AG10803 (cell line): ENCODE measurements at regions not wholly inside any gene's neighbourhood (a gene's known extent, or its start where the extent isn't known, plus 50 kb on each side); places are given as distances from the start of the nearest gene placed in this dataset.
"Not testable (repeated sequence)": the region's sequence is repeated elsewhere in the genome, so short reads cannot be mapped to it uniquely, and the experiment has no call there.

Source experiments
- DNase-seq: peaks from one replicate; pipeline ENCODE4 v3.0.0; 2010; ENCODE audit warnings: low read depth
- H3K4me3 ChIP-seq: 2 replicates; pipeline ENCODE4 v1.5.1; 2011; ENCODE audit warnings: mild to moderate bottlenecking, low read length, control low read depth
- TF ChIP-seq, protein P1 (sequence below): conservative IDR thresholded peaks from 2 replicates; pipeline ENCODE4 v1.5.1; 2011; ENCODE audit warnings: mild to moderate bottlenecking, low read length, control low read depth, inconsistent platforms

DNA sequence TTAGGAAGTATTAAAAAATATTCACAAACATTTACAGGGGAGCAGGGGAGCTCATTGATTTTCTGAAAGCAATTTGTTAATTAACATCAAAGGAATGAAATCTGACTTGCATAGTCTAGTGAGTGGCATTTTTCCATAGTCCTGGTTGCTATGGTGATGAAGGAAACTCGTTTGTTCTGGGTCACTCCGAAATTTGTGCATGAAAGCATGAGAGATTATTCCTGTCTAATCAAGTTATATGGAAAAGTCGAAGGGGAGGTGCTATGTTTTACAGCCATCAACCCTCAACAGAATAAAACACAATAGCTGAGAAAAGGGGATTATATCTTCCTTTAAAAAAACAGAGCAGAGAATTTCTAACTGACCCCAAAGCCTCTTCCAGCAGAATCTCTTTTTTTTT is 1495.7 kb upstream of the WWC1 start:
- H3K4me3 ChIP-seq = no peak overlapping the region
- no peak for DNase-seq
- TF ChIP-seq, protein P1, sequence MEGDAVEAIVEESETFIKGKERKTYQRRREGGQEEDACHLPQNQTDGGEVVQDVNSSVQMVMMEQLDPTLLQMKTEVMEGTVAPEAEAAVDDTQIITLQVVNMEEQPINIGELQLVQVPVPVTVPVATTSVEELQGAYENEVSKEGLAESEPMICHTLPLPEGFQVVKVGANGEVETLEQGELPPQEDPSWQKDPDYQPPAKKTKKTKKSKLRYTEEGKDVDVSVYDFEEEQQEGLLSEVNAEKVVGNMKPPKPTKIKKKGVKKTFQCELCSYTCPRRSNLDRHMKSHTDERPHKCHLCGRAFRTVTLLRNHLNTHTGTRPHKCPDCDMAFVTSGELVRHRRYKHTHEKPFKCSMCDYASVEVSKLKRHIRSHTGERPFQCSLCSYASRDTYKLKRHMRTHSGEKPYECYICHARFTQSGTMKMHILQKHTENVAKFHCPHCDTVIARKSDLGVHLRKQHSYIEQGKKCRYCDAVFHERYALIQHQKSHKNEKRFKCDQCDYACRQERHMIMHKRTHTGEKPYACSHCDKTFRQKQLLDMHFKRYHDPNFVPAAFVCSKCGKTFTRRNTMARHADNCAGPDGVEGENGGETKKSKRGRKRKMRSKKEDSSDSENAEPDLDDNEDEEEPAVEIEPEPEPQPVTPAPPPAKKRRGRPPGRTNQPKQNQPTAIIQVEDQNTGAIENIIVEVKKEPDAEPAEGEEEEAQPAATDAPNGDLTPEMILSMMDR = no peak

DNA sequence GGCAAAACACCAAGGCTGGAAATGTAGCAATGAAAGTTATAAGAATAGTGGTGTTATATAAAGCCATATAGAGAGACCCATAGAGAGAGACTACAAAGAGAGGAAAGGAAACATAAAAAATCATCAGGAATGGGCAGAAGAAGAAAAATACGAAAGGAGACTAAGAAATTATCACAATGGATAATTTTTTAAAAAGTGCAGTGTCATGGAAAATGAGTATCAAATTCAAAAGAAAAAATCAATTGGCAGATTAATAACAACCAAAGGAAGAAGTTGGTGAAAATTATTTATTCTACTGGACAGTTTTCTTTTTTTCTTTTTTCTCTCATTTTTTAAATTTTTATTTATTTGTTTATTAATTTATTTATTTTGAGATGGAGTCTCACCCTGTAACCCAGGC is 1488.4 kb upstream of the WWC1 start:
- DNase-seq = no peak
- TF ChIP-seq, protein P1 = no peak

DNA sequence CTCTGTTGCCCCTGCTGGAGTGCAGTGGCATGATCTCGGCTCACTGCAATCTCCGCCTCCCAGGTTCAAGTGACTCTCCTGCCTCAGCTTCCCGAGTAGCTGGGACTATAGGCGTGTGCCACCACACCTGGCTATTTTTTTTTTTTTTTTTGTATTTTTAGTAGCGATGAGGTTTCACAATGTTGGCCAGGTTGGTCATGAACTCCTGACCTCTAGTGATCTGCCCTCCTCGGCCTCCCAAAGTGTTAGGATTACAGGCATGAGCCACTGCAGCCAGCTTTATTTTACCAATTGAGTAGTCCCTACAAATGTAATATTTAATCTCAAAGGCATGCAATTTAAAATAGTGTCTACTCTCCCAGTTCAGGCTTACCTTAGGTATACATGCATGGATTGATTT is 1487.2 kb upstream of the WWC1 start:
- not testable (repeated sequence) for DNase-seq, H3K4me3 ChIP-seq

More for the DNA sequence above, 1488.4 kb upstream of the WWC1 start:
- H3K4me3 ChIP-seq = no peak overlapping the region

DNA sequence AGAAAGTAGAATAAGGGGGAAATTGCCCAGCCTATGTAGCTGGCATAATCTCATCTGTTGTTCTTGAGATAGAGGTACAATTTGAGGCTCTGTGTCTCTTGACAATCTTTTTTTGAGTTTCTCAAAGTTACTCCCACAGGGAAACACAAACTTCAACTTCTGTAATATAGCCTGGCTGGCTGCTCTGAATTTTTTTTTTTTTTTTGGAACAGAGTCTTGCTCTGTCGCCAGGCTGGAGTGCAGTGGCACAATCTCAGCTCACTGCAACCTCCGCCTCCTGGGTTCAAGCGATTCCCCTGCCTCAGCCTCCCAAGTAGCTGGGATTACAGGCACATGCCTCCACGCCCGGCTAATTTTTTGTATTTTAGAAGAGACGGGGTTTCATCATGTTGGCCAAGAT is 1486.8 kb upstream of the WWC1 start:
- not testable (repeated sequence) for H3K4me3 ChIP-seq, DNase-seq

DNA sequence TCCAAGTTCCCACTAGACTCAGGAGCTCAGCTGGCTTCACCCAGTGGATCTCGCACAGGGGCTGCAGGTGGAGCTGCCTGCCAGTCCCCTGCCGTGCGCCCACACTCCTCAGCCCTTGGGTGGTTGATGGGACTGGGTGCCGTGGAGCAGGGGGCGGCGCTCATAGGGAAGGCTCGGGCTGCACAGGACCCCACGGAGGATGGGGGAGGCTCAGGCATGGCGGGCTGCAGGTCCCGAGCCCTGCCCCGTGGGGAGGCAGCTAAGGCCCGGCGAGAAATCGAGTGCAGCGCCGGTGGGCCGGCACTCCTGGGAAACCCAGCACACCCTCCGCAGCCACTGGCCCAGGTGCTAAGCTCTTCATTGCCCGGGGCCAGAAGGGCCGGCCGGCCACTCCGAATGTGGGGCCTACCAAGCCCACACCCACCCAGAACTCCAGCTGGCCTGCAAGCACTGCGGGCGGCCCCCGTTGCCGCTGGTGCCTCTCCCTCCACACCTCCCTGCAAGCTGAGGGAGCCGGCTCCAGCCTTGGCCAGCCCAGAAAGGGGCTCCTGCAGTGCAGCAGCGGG is 1481.3 kb upstream of the WWC1 start:
- DNase-seq, H3K4me3 ChIP-seq: not testable (repeated sequence)

DNA sequence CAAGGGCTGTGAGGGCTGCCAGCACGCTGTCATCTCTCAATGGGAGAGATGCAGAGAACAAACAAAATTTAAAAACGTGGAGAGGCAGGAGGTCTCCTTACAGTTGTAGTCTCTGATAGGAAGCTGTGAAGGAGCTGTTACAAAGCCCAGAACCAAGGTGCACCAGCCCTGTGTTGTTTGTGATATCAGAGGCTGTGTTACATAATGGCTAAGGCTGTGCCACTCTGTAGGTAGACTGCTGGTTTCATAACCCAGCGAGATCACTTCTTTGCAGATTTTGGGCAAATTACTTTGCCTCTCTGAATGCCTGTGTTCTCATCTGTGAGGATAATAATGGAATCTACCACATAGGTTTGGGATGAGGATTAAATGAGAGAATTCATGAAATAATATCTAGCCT is 1480.7 kb upstream of the WWC1 start:
- TF ChIP-seq, protein P1 = no peak
- DNase-seq = no peak
- no peak overlapping the region for H3K4me3 ChIP-seq

DNA sequence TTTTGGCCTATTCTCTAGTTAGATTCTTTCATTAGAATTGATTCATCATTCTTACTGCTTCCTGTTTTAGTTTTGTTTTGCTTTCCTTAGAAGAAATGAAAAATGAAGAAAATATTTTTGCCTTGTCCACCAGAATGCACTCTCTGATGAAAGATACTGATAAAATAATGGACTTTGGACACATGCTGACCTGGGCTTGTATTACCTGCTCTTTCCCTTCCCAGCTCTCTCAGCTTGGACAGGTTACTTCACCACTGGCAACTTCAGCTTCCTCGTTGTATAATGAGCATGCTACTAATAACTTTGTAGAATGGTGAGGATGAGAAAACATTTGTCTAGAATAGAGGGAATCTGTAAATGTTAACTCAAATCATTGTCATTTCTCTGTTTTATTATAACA is 1468.1 kb upstream of the WWC1 start:
- no peak for DNase-seq
- TF ChIP-seq, protein P1 = no peak

DNA sequence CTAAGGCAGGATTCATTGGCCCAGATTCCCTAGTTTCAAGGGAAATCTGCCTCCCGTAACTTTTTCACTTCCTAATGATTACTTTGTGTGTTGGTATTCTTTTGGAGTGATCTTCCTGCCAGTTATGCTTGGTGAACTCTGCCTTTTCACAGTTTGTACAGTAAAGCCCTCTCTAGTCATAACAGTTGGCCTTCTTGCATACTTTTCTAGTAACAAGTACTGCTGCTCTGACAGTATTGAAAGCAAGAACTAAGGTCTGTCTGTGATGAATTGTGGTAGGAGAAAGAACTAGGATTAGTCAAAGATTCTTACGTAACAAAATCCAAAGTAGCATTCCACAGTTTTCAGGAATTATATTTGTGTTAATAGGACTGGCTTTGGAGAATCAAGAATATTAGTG is 1457.2 kb upstream of the WWC1 start:
- no peak for DNase-seq
- no peak overlapping the region for H3K4me3 ChIP-seq
- TF ChIP-seq, protein P1 = no peak

More for the DNA sequence above, 1468.1 kb upstream of the WWC1 start:
- H3K4me3 ChIP-seq = no peak overlapping the region

DNA sequence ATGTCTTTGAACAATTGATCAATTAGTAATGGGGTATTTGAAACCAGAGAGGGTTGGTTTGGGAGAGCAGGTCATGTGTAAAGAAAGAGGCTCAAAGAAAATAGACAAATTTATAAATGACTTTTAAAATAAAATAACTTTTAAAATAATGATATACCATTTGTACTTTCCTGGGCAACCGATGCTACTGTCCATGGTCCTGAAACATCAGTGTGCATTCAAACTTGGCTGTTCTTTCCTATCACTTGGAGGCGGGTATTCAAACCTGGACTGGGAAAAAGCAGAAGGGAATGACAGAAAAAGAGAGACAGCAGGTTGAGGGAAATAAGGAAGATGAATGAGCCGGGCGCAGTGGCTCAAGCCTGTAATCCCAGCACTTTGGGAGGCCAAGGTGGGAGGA is 1446.4 kb upstream of the WWC1 start:
- no peak for DNase-seq
- H3K4me3 ChIP-seq = no peak overlapping the region
- TF ChIP-seq, protein P1 = no peak
